HepG2 (cell line): ENCODE measurements at regions not wholly inside any gene's neighbourhood (a gene's known extent, or its start where the extent isn't known, plus 50 kb on each side); places are given as distances from the start of the nearest gene placed in this dataset.
A peak's percentile ranks its signal among the peaks of the same experiment; 100 is the strongest.

Experiments
- ARNT ChIP-seq: fragments of 450-650 bp; IDR thresholded peaks from 2 replicates; pipeline ENCODE4 v1.6.1; 2017
- BRD4 ChIP-seq: sonication (generic); formaldehyde crosslinking; IDR thresholded peaks from 2 replicates; pipeline ENCODE4 v1.4.0; 2020; ENCODE audit warnings: missing genetic modification reagents
- CBFB ChIP-seq: sonication (generic); formaldehyde crosslinking; IDR thresholded peaks from 2 replicates; pipeline ENCODE4 v1.4.0; 2020; ENCODE audit warnings: missing genetic modification reagents
- ELF1 ChIP-seq: sonication (generic); formaldehyde crosslinking; IDR thresholded peaks from 2 replicates; pipeline ENCODE4 v1.4.0; 2020; ENCODE audit warnings: missing genetic modification reagents
- HCFC1 ChIP-seq: fragments of 150-350 bp; IDR thresholded peaks from 2 replicates; pipeline ENCODE4 v1.6.1; 2014; ENCODE audit warnings: low read depth, low read length
- HIVEP1 ChIP-seq: sonication (generic); formaldehyde crosslinking; IDR thresholded peaks from 2 replicates; pipeline ENCODE4 v1.4.0; 2020; ENCODE audit warnings: mild to moderate bottlenecking, missing genetic modification reagents
- HOXA7 ChIP-seq: sonication (generic); formaldehyde crosslinking; IDR thresholded peaks from 2 replicates; pipeline ENCODE4 v1.8.1; 2022; ENCODE audit warnings: mild to moderate bottlenecking, missing genetic modification reagents, moderate library complexity
- NR2F2 ChIP-seq: IDR thresholded peaks from 2 replicates; pipeline ENCODE4 v1.6.1; 2012; ENCODE audit warnings: low read depth, inconsistent platforms, borderline replicate concordance
- NR3C1 ChIP-seq: sonication (generic); formaldehyde crosslinking; IDR thresholded peaks from 2 replicates; pipeline ENCODE4 v1.4.0; 2020; ENCODE audit warnings: missing genetic modification reagents
- RFX1 ChIP-seq: fragments of 450-650 bp; IDR thresholded peaks from 2 replicates; pipeline ENCODE4 v1.6.1; 2017
- SIX4 ChIP-seq: sonication (generic); formaldehyde crosslinking; IDR thresholded peaks from 2 replicates; pipeline ENCODE4 v1.4.0; 2020; ENCODE audit warnings: missing genetic modification reagents
- STAG1 ChIP-seq: sonication (generic); formaldehyde crosslinking; IDR thresholded peaks from 2 replicates; pipeline ENCODE4 v1.4.0; 2020; ENCODE audit warnings: missing genetic modification reagents
- TCF12 ChIP-seq, 2 experiments: fragments of 450-650 bp in 1 of 2; sonication (generic) in 1 of 2; formaldehyde crosslinking in 1 of 2; IDR thresholded peaks; 2 replicates each; pipeline versions ENCODE4 v1.6.1 to v1.8.0; 2017 to 2022; ENCODE audit warnings: antibody characterized with exemption in 1 of 2, mild to moderate bottlenecking in 1 of 2, missing genetic modification reagents in 1 of 2, moderate library complexity in 1 of 2
- ZFAT ChIP-seq: sonication (generic); formaldehyde crosslinking; conservative IDR thresholded peaks from 2 replicates; pipeline ENCODE4 v1.8.1; 2023; ENCODE audit warnings: missing genetic modification reagents, inconsistent platforms
- ZFYVE20 ChIP-seq: sonication (generic); formaldehyde crosslinking; IDR thresholded peaks from 2 replicates; pipeline ENCODE4 v1.8.0; 2023; ENCODE audit warnings: low read depth, mild to moderate bottlenecking, moderate library complexity, missing genetic modification reagents, borderline replicate concordance
- ZNF3 ChIP-seq: IDR thresholded peaks from 2 replicates; pipeline ENCODE4 v1.7.0; 2017; ENCODE audit warnings: inconsistent platforms
- ZNF564 ChIP-seq: sonication (generic); formaldehyde crosslinking; IDR thresholded peaks from 2 replicates; pipeline ENCODE4 v1.8.1; 2023; ENCODE audit warnings: mild to moderate bottlenecking, missing genetic modification reagents
- ZNF766 ChIP-seq: sonication (generic); formaldehyde crosslinking; IDR thresholded peaks from 2 replicates; pipeline ENCODE4 v1.5.0; 2020; ENCODE audit warnings: missing genetic modification reagents, borderline replicate concordance
- TF ChIP-seq, protein P1 (sequence below), 2 experiments: fragments of 450-650 bp in 1 of 2; sonication (generic) in 1 of 2; formaldehyde crosslinking; IDR thresholded peaks; 2 replicates each; pipeline versions ENCODE4 v1.5.0 to v1.8.0; 2020 to 2022; ENCODE audit warnings: mild to moderate bottlenecking in 1 of 2, missing genetic modification reagents in 1 of 2
- TF ChIP-seq, protein P2 (sequence below): sonication (generic); formaldehyde crosslinking; IDR thresholded peaks from 2 replicates; pipeline ENCODE4 v1.4.0; 2020; ENCODE audit warnings: mild to moderate bottlenecking, missing genetic modification reagents
- TF ChIP-seq, protein P3 (sequence below): sonication (generic); formaldehyde crosslinking; conservative IDR thresholded peaks from 2 replicates; pipeline ENCODE4 v1.8.0; 2022; ENCODE audit warnings: missing genetic modification reagents
- TF ChIP-seq, protein P4 (sequence below): sonication (generic); formaldehyde crosslinking; IDR thresholded peaks from 2 replicates; pipeline ENCODE4 v1.4.0; 2020; ENCODE audit warnings: missing genetic modification reagents
- TF ChIP-seq, protein P5 (sequence below): sonication (generic); formaldehyde crosslinking; IDR thresholded peaks from 2 replicates; pipeline ENCODE4 v1.5.1; 2020; ENCODE audit warnings: missing genetic modification reagents, mild to moderate bottlenecking, borderline replicate concordance

DNA sequence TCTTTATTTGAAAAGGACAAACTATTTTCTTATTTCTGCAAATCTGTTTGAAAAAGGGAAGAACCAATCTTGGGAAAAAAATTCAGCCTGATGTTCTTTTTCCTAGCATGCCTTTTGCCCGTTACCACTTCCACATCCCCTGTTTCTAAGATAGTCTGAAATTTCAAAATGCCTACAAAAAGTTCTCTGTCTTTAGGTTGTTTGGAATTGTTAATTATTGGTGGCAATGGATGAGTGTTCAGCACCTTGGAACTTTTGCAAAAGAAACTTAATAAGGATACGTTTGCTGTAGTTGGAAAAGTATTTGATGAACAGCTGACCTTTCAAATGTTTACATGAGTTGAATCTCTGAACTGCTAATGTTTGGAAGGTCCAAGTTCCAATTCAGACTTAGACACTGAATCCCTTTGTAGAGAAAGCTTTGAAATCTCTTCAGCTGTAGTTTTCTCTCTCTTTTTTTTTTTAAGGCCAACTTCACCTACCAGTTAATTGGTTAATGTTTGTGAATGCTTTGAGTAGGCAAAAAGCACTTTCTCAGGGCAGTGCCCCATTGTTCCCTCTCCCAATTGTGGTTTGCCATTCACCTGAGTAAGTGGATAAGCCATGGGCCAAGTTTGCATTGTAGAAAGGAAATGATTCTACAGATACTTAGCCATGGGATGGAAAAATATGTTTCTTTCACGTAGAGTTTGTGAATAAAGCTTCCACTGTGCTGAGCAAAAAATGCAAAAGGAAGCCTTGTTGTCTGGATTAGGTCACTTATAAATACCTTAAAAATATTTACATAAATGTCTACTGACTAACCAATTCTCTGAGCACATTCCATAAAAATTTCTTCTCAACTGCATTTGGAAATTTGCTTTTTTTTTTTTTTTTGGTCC lies 156.4 kb upstream of the ELL2 start (continued):
- TF ChIP-seq, protein P1, sequence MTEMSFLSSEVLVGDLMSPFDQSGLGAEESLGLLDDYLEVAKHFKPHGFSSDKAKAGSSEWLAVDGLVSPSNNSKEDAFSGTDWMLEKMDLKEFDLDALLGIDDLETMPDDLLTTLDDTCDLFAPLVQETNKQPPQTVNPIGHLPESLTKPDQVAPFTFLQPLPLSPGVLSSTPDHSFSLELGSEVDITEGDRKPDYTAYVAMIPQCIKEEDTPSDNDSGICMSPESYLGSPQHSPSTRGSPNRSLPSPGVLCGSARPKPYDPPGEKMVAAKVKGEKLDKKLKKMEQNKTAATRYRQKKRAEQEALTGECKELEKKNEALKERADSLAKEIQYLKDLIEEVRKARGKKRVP (CRISPR knock-in tag; IDR thresholded peaks at IDR 0.05), result peak in 1 of 2 experiments; percentile 44; a peak in 1 of 4 replicates
- TF ChIP-seq ELF1 (CRISPR knock-in tag) (no peak; the same call in 1 of the 2 replicates), RFX1 (no peak), HCFC1 (no peak), ARNT (no peak), ZFYVE20 (CRISPR knock-in tag) (no peak), CBFB (CRISPR knock-in tag) (no peak), ZNF766 (no peak), HIVEP1 (no peak), TCF12 (IDR thresholded peaks at IDR 0.05) (no peak), TCF12 (CRISPR knock-in tag; IDR thresholded peaks at IDR 0.05) (peak; percentile 67; the same call in 1 of the 2 replicates), SIX4 (CRISPR knock-in tag) (peak; percentile 42; the same call in 1 of the 2 replicates), ZNF3 (CRISPR knock-in tag) (no peak), ZFAT (no peak), NR2F2 (peak; percentile 85), NR3C1 (CRISPR knock-in tag) (no peak), HOXA7 (CRISPR knock-in tag) (no peak), STAG1 (no peak; the same call in none of the 2 replicates), ZNF564 (CRISPR knock-in tag) (no peak), BRD4 (peak; percentile 87)
- TF ChIP-seq, protein P2, sequence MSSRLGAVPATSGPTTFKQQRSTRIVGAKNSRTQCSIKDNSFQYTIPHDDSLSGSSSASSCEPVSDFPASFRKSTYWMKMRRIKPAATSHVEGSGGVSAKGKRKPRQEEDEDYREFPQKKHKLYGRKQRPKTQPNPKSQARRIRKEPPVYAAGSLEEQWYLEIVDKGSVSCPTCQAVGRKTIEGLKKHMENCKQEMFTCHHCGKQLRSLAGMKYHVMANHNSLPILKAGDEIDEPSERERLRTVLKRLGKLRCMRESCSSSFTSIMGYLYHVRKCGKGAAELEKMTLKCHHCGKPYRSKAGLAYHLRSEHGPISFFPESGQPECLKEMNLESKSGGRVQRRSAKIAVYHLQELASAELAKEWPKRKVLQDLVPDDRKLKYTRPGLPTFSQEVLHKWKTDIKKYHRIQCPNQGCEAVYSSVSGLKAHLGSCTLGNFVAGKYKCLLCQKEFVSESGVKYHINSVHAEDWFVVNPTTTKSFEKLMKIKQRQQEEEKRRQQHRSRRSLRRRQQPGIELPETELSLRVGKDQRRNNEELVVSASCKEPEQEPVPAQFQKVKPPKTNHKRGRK, result no peak
- TF ChIP-seq, protein P3, sequence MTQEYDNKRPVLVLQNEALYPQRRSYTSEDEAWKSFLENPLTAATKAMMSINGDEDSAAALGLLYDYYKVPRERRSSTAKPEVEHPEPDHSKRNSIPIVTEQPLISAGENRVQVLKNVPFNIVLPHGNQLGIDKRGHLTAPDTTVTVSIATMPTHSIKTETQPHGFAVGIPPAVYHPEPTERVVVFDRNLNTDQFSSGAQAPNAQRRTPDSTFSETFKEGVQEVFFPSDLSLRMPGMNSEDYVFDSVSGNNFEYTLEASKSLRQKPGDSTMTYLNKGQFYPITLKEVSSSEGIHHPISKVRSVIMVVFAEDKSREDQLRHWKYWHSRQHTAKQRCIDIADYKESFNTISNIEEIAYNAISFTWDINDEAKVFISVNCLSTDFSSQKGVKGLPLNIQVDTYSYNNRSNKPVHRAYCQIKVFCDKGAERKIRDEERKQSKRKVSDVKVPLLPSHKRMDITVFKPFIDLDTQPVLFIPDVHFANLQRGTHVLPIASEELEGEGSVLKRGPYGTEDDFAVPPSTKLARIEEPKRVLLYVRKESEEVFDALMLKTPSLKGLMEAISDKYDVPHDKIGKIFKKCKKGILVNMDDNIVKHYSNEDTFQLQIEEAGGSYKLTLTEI (CRISPR knock-in tag), result no peak
- TF ChIP-seq, protein P4, sequence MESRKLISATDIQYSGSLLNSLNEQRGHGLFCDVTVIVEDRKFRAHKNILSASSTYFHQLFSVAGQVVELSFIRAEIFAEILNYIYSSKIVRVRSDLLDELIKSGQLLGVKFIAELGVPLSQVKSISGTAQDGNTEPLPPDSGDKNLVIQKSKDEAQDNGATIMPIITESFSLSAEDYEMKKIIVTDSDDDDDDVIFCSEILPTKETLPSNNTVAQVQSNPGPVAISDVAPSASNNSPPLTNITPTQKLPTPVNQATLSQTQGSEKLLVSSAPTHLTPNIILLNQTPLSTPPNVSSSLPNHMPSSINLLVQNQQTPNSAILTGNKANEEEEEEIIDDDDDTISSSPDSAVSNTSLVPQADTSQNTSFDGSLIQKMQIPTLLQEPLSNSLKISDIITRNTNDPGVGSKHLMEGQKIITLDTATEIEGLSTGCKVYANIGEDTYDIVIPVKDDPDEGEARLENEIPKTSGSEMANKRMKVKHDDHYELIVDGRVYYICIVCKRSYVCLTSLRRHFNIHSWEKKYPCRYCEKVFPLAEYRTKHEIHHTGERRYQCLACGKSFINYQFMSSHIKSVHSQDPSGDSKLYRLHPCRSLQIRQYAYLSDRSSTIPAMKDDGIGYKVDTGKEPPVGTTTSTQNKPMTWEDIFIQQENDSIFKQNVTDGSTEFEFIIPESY (CRISPR knock-in tag), result no peak
- TF ChIP-seq, protein P5, sequence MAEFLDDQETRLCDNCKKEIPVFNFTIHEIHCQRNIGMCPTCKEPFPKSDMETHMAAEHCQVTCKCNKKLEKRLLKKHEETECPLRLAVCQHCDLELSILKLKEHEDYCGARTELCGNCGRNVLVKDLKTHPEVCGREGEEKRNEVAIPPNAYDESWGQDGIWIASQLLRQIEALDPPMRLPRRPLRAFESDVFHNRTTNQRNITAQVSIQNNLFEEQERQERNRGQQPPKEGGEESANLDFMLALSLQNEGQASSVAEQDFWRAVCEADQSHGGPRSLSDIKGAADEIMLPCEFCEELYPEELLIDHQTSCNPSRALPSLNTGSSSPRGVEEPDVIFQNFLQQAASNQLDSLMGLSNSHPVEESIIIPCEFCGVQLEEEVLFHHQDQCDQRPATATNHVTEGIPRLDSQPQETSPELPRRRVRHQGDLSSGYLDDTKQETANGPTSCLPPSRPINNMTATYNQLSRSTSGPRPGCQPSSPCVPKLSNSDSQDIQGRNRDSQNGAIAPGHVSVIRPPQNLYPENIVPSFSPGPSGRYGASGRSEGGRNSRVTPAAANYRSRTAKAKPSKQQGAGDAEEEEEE (CRISPR knock-in tag), result no peak
